H1 (cell line): ENCODE measurements at regions not wholly inside any gene's neighbourhood (a gene's known extent, or its start where the extent isn't known, plus 50 kb on each side); places are given as distances from the start of the nearest gene placed in this dataset.

ENCODE experiments used
- CTCF ChIA-PET: fragments of 300-600 bp; sonication (Branson Sonifier 250); formaldehyde crosslinking; loops from one replicate; lab custom pipeline; 2021; ENCODE audit not compliant: partially characterized antibody; lab: Charles Lee
- POLR2A ChIA-PET: fragments of 300-600 bp; sonication (Branson Sonifier 250); formaldehyde crosslinking; loops from one replicate; lab custom pipeline; 2021; ENCODE audit warnings: inconsistent platforms; ENCODE audit not compliant: partially characterized antibody; lab: Charles Lee
- DNase-seq, 2 experiments: peaks; one replicate each; pipeline versions ENCODE4 v3.0.0 to v3.0.0-alpha.2; 2010 to 2022; ENCODE audit warnings: low spot score in 2 of 2, low read depth in 1 of 2, mixed read lengths in 1 of 2
- FAIRE-seq: peaks from 2 replicates; lab custom pipeline; 2011; peaks lifted over from hg19 to GRCh38; lab: Jason Lieb, UNC
- H2AFZ ChIP-seq: 2 replicates; pipeline ENCODE4 v1.8.1; 2012; ENCODE audit warnings: low read length, inconsistent platforms
- H2AK5ac ChIP-seq: 2 replicates; pipeline ENCODE4 v1.6.1; 2013; ENCODE audit warnings: low read depth, low read length
- H2BK120ac ChIP-seq: replicated peaks from 2 replicates; pipeline ENCODE3; 2013; ENCODE audit warnings: low read depth, low read length, inconsistent platforms
- H2BK12ac ChIP-seq: 2 replicates; pipeline ENCODE4 v1.6.1; 2013; ENCODE audit warnings: low read depth, low read length
- H2BK15ac ChIP-seq: 2 replicates; pipeline ENCODE4 v1.6.1; 2013; ENCODE audit warnings: low read length
- H2BK20ac ChIP-seq: 2 replicates; pipeline ENCODE4 v1.6.1; 2013; ENCODE audit warnings: low read length
- H2BK5ac ChIP-seq: 2 replicates; pipeline ENCODE4 v1.6.1; 2013; ENCODE audit warnings: low read depth, low read length
- H3K14ac ChIP-seq: 2 replicates; pipeline ENCODE4 v1.6.1; 2013; ENCODE audit warnings: inconsistent platforms; ENCODE audit not compliant: insufficient read length
- H3K18ac ChIP-seq: 2 replicates; pipeline ENCODE4 v1.6.1; 2013; ENCODE audit warnings: low read length; ENCODE audit errors: extremely low read depth
- H3K23ac ChIP-seq: 2 replicates; pipeline ENCODE4 v1.6.1; 2013; ENCODE audit warnings: inconsistent platforms; ENCODE audit not compliant: insufficient read length
- H3K23me2 ChIP-seq: 2 replicates; pipeline ENCODE4 v1.6.1; 2013; ENCODE audit warnings: low read depth, low read length
- H3K27ac ChIP-seq: 2 replicates; pipeline ENCODE4 v1.6.1; 2011; ENCODE audit warnings: low read depth, low read length, inconsistent platforms
- H3K27me3 ChIP-seq, 4 experiments: replicated peaks in 1 of 4; 1 replicate in 1 of 4; 2 replicates in 3 of 4; pipeline versions ENCODE4 v1.6.1 to v1.8.1; 2011 to 2013; ENCODE audit warnings: low read length in 3 of 4, mild to moderate bottlenecking in 3 of 4, inconsistent platforms in 2 of 4, mixed read lengths in 2 of 4, moderate library complexity in 1 of 4; ENCODE audit not compliant: control insufficient read depth in 3 of 4, insufficient read depth in 3 of 4; ENCODE audit errors: extremely low read depth in 1 of 4
- H3K36me3 ChIP-seq, 4 experiments: 2 replicates each; pipeline versions ENCODE4 v1.6.1 to v1.8.1; 2011 to 2013; ENCODE audit warnings: mild to moderate bottlenecking in 4 of 4, low read length in 3 of 4, moderate library complexity in 2 of 4, control low read depth in 1 of 4, inconsistent platforms in 1 of 4; ENCODE audit not compliant: insufficient read depth in 4 of 4, control insufficient read depth in 2 of 4
- H3K4ac ChIP-seq: replicated peaks from 2 replicates; pipeline ENCODE3; 2013; ENCODE audit warnings: low read length, low read depth, mixed read lengths, inconsistent platforms; ENCODE audit not compliant: insufficient read length
- H3K4me1 ChIP-seq, 4 experiments: replicated peaks in 1 of 4; 1 replicate in 1 of 4; 2 replicates in 3 of 4; pipeline versions ENCODE4 v1.6.1 to v1.8.1; 2011 to 2013; ENCODE audit warnings: low read length in 3 of 4, inconsistent platforms in 2 of 4, mixed read lengths in 1 of 4; ENCODE audit not compliant: insufficient read depth in 4 of 4, control insufficient read depth in 3 of 4
- H3K4me2 ChIP-seq, 2 experiments: 2 replicates each; pipeline versions ENCODE4 v1.6.1 to v1.8.1; 2011 to 2013; ENCODE audit warnings: low read depth in 2 of 2, low read length in 2 of 2, control low read depth in 1 of 2, inconsistent platforms in 1 of 2, mild to moderate bottlenecking in 1 of 2; ENCODE audit not compliant: insufficient read depth in 1 of 2
- H3K4me3 ChIP-seq, 4 experiments: fragments of 200-600, 300-600 bp in 1 of 4; sonication (generic), shearing (Covaris generic), sonication (Bioruptor Twin) in 1 of 4; 2 replicates each; pipeline versions ENCODE4 v1.5.1 to v1.8.1; 2011 to 2016; ENCODE audit warnings: low read length in 4 of 4, low read depth in 3 of 4, control low read depth in 2 of 4, inconsistent platforms in 2 of 4, mild to moderate bottlenecking in 2 of 4, mixed read lengths in 1 of 4, moderate library complexity in 1 of 4; ENCODE audit not compliant: insufficient read depth in 2 of 4; ENCODE audit errors: extremely low read depth in 1 of 4
- H3K56ac ChIP-seq: replicated peaks from 2 replicates; pipeline ENCODE3; 2013; ENCODE audit warnings: low read depth, mild to moderate bottlenecking, mixed read lengths, low read length, inconsistent platforms; ENCODE audit not compliant: insufficient read length
- H3K79me1 ChIP-seq: 2 replicates; pipeline ENCODE4 v1.6.1; 2013; ENCODE audit warnings: low read depth, low read length, control low read depth
- H3K79me2 ChIP-seq, 2 experiments: 2 replicates each; pipeline versions ENCODE4 v1.6.1 to v1.8.1; 2012 to 2013; ENCODE audit warnings: low read length in 2 of 2, mild to moderate bottlenecking in 2 of 2, inconsistent platforms in 1 of 2; ENCODE audit not compliant: insufficient read depth in 2 of 2, control insufficient read depth in 1 of 2
- H3K9ac ChIP-seq, 4 experiments: replicated peaks in 1 of 4; 1 replicate in 1 of 4; 2 replicates in 3 of 4; pipeline versions ENCODE4 v1.6.1 to v1.8.1; 2011 to 2013; ENCODE audit warnings: low read depth in 3 of 4, low read length in 3 of 4, control low read depth in 2 of 4, mild to moderate bottlenecking in 2 of 4, moderate library complexity in 2 of 4, inconsistent platforms in 1 of 4; ENCODE audit errors: extremely low read depth in 1 of 4
- H3K9me3 ChIP-seq, 2 experiments: 2 replicates each; pipeline versions ENCODE4 v1.6.1 to v1.8.1; 2012 to 2013; ENCODE audit warnings: mild to moderate bottlenecking in 2 of 2, moderate library complexity in 2 of 2, control low read depth in 1 of 2, inconsistent platforms in 1 of 2, low read depth in 1 of 2, low read length in 1 of 2, mixed read lengths in 1 of 2; ENCODE audit not compliant: insufficient read depth in 2 of 2
- H4K20me1 ChIP-seq, 2 experiments: replicated peaks in 1 of 2; 2 replicates each; pipeline versions ENCODE3 to v1.8.1; 2011 to 2013; ENCODE audit warnings: inconsistent platforms in 2 of 2, low read length in 2 of 2, mild to moderate bottlenecking in 1 of 2; ENCODE audit not compliant: insufficient read depth in 2 of 2, control insufficient read depth in 1 of 2
- H4K5ac ChIP-seq: 2 replicates; pipeline ENCODE4 v1.6.1; 2013; ENCODE audit warnings: low read length, low read depth, mixed read lengths, inconsistent platforms; ENCODE audit not compliant: insufficient read length
- H4K8ac ChIP-seq: 2 replicates; pipeline ENCODE4 v1.8.0; 2013; ENCODE audit warnings: mild to moderate bottlenecking, moderate library complexity, low read length, inconsistent platforms; ENCODE audit not compliant: insufficient read depth; ENCODE audit errors: extremely low read depth
- H4K91ac ChIP-seq: replicated peaks from 2 replicates; pipeline ENCODE3; 2013; ENCODE audit warnings: low read length, mixed read lengths, inconsistent platforms; ENCODE audit not compliant: insufficient read length
- BACH1 ChIP-seq: IDR thresholded peaks from 2 replicates; pipeline ENCODE4 v1.6.1; 2012; ENCODE audit warnings: low read length, improper control_type of control experiment
- CBX8 ChIP-seq: fragments of 300-800, 300-1000 bp; sonication (generic); IDR thresholded peaks from 2 replicates; pipeline ENCODE4 v1.7.1; 2016; ENCODE audit warnings: low read depth, low read length, borderline replicate concordance
- PHF8 ChIP-seq: fragments of 200-600 bp; sonication (generic); conservative IDR thresholded peaks from 2 replicates; pipeline ENCODE4 v1.7.1; 2012; ENCODE audit warnings: low read depth, mild to moderate bottlenecking, inconsistent platforms, low read length, moderate library complexity
- TBP ChIP-seq: IDR thresholded peaks from 2 replicates; pipeline ENCODE4 v1.6.1; 2011; ENCODE audit warnings: low read depth, low read length, improper control_type of control experiment
- WGBS, 2 experiments: shearing (Covaris generic) in 1 of 2; methylation state at CpG; one replicate each; pipeline versions ENCODE4 v1.1.6 to v1.1.7; 2013 to 2015; ENCODE audit warnings: low lambda C conversion rate in 2 of 2, mixed read lengths in 2 of 2, inconsistent platforms in 1 of 2, low coverage in 1 of 2, missing lambda C conversion rate in 1 of 2; ENCODE audit not compliant: insufficient replicate concordance in 2 of 2, insufficient coverage in 1 of 2, insufficient read length in 1 of 2; ENCODE audit errors: extremely low coverage in 1 of 2, missing lambda C conversion rate in 1 of 2; 5-methylcytosine and 5-hydroxymethylcytosine counted together
- TF ChIP-seq, protein P1 (sequence below): IDR thresholded peaks from 2 replicates; pipeline ENCODE4 v1.6.1; 2011; ENCODE audit warnings: low read length, improper control_type of control experiment

DNA sequence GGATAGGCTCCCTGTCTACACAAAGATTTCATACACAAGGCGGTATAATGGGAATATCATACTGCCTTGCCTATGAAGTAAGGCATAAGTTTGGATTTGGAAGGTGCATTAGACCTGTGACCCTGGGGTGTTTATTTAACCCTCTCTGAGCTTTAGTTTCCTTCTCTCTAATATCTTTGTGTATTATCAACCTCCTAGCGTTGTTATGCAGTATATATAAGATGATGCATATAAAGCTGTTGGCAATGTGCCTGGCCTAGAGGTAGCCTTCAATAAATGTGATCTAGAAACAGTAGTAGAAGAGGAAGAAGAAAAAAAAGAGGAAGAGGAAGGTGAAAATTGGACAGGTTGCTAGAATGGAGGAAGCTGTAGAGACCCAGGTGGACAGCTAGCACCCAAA, 311.6 kb upstream of the CLINT1 start:
- H3K23me2 ChIP-seq: no peaks in the 10 kb centered on the region
- H2BK15ac ChIP-seq: no peak overlapping the region
- DNase-seq (no peak), FAIRE-seq (no peak)
- H2BK5ac ChIP-seq: no peak overlapping the region
- H3K18ac ChIP-seq: no peak overlapping the region
- H3K27ac ChIP-seq: no peak overlapping the region
- H2BK120ac ChIP-seq: no peak overlapping the region
- H3K9ac ChIP-seq: no peak overlapping the region
- ChIA-PET POLR2A (no interaction called here), CTCF (interaction anchor here (0.6 to 4.7 kb wide), 11 partner anchors 9 to 962 kb away, joined by 3 to 16 read pairs (median 4); no protein-coding TSS in a partner anchor)
- no peak overlapping the region for H4K5ac ChIP-seq
- no peak overlapping the region for H3K4me3 ChIP-seq
- no peaks in the 10 kb centered on the region for H3K79me1 ChIP-seq
- H3K4me1 ChIP-seq: peaks cover 0 to 5% (median 4%) of the 10 kb centered on the region in 4 experiments; a peak in 4 of 7 replicates
- no peak overlapping the region for H3K4me2 ChIP-seq
- no peak overlapping the region for H3K23ac ChIP-seq
- H2AFZ ChIP-seq: no peak overlapping the region
- H4K8ac ChIP-seq: no peak overlapping the region
- no peak overlapping the region for H3K14ac ChIP-seq
- WGBS, 2 experiments: 90% methylated on average over 2 of the region's 2 CpGs; no CpG with 5 or more reads in 1 of the 2 experiments
- H4K20me1 ChIP-seq: no peaks in the 10 kb centered on the region
- no peaks in the 10 kb centered on the region for H3K79me2 ChIP-seq
- H3K9me3 ChIP-seq: no peaks in the 10 kb centered on the region
- no peak overlapping the region for H3K56ac ChIP-seq
- no peaks in the 10 kb centered on the region for H3K36me3 ChIP-seq
- H2BK12ac ChIP-seq: no peak overlapping the region
- H3K4ac ChIP-seq: no peak overlapping the region
- H2AK5ac ChIP-seq: no peak overlapping the region
- H3K27me3 ChIP-seq: peaks cover 0 to 2% (median 0%) of the 10 kb centered on the region in 4 experiments; a peak in 1 of 7 replicates
- no peak overlapping the region for H4K91ac ChIP-seq
- no peak overlapping the region for H2BK20ac ChIP-seq
- no peak for TF ChIP-seq CBX8
- TF ChIP-seq, protein P1, sequence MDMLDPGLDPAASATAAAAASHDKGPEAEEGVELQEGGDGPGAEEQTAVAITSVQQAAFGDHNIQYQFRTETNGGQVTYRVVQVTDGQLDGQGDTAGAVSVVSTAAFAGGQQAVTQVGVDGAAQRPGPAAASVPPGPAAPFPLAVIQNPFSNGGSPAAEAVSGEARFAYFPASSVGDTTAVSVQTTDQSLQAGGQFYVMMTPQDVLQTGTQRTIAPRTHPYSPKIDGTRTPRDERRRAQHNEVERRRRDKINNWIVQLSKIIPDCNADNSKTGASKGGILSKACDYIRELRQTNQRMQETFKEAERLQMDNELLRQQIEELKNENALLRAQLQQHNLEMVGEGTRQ: no peak
- TF ChIP-seq TBP: no peak
- no peak for TF ChIP-seq BACH1
- TF ChIP-seq PHF8: no peak
